GM12892 (cell line): ENCODE measurements at regions not wholly inside any gene's neighbourhood (a gene's known extent, or its start where the extent isn't known, plus 50 kb on each side); places are given as distances from the start of the nearest gene placed in this dataset.

Experiments used
- DNase-seq: peaks from one replicate; pipeline ENCODE4 v3.0.0; 2011; ENCODE audit not compliant: insufficient read length
- FAIRE-seq: peaks from 2 replicates; lab custom pipeline; 2011; peaks lifted over from hg19 to GRCh38; lab: Jason Lieb, UNC
- POLR2A ChIP-seq: IDR thresholded peaks from 2 replicates; pipeline ENCODE4 v1.6.1; 2011; ENCODE audit warnings: low read depth, low read length, control low read depth
- POLR2AphosphoS5 ChIP-seq: IDR thresholded peaks from 2 replicates; pipeline ENCODE4 v1.6.1; 2011; ENCODE audit warnings: low read depth, low read length, control low read depth
- TAF1 ChIP-seq: IDR thresholded peaks from 2 replicates; pipeline ENCODE4 v1.6.1; 2011; ENCODE audit warnings: low read depth, mild to moderate bottlenecking, control low read depth, low read length, borderline replicate concordance

DNA sequence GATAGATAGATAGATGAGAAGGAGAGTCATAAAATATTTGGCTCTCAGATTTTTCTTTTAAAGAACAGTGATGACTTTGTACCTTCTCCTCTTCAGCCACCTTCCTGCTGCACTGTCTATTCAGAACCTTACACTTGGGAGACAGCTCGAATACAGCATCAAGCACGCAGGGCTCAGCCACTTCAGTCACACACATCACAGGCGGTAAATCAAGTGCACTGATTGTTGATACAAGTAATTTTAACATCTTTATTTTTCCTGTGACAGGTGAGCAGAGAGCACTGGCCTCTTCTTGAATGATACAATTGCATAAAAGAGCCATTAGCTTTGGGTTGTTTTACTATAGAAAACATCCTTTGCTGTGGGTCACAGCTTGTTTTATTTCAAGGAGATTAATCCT lies 1118.5 kb upstream of the EYS start:
- DNase-seq = no peak
- FAIRE-seq = no peak
- TF ChIP-seq POLR2AphosphoS5 = no peak
- TF ChIP-seq POLR2A = no peak
- TF ChIP-seq TAF1 = no peak

DNA sequence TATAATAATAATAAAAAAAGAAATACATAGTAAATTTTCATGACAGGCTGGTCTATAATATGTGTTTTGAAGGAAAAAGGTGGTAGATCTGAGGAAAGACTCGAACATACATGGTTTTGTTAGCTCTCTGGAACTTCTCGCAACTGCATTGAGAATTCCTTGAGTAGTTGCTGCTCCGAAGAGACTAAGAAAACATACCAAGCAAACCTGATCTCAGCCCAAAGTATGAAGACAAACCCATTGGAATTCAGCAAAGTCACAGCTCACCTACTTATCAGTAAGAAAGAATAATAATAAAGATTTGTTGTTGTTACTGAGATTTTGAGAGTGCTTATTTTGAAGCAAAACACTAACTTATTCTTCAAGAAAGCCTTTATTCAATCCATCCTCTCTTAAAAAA lies 1107.1 kb upstream of the EYS start:
- FAIRE-seq (no peak), DNase-seq (no peak)
- TF ChIP-seq POLR2A = no peak
- TF ChIP-seq TAF1 = no peak
- TF ChIP-seq POLR2AphosphoS5 = no peak

DNA sequence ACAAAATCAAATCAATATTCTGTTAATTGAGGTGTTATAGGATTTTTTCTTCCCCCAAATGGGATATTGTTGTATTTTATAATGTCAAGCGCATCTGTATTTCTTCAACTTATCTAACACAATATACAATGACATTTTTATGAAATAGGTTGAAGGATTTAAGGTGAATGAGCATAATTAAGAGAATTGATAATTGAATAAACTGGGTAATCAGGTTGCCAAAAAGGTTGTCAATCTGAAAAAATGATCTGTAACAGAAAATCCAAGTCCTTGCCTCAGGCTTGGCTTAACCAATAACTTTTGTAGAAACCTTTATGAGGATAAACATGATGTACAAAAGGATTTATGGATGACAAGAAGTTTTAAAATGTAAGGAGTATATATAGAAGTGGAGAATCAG lies 1101.7 kb upstream of the EYS start:
- DNase-seq (no peak), FAIRE-seq (no peak)
- TF ChIP-seq POLR2A = no peak
- no peak for TF ChIP-seq TAF1
- no peak for TF ChIP-seq POLR2AphosphoS5

GRCh38 chr6:66796987-66797386 lies 1090.0 kb upstream of the EYS start:
- DNase-seq (no peak), FAIRE-seq (no peak)
- TF ChIP-seq POLR2A = no peak
- TF ChIP-seq TAF1 = no peak
- no peak for TF ChIP-seq POLR2AphosphoS5

- FAIRE-seq (no peak), DNase-seq (no peak)
- no peak for TF ChIP-seq POLR2A
- no peak for TF ChIP-seq TAF1
- no peak for TF ChIP-seq POLR2AphosphoS5
Measured at GRCh38 chr6:66788579-66788978, 1081.6 kb upstream of the EYS start.

DNA sequence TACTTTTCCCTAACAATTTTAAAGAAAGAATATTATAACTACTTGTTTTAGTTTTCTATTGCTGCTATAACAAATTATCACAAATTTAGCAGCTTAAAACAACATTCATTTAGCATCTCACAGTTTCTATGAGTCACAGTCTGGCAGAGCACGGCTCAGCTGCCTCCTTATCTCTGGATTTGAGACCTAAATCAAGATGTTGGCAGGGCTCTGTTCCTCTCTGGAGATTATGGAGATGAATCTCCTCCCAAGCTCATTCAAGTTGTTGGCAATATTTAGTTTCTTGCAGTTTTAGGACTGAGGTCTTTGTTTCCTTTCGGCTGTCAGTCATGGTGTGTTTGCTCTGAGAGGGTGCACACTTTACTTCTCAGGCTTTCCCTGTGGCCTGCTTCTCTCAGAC lies 1065.8 kb upstream of the EYS start:
- FAIRE-seq (no peak), DNase-seq (no peak)
- no peak for TF ChIP-seq POLR2AphosphoS5

DNA sequence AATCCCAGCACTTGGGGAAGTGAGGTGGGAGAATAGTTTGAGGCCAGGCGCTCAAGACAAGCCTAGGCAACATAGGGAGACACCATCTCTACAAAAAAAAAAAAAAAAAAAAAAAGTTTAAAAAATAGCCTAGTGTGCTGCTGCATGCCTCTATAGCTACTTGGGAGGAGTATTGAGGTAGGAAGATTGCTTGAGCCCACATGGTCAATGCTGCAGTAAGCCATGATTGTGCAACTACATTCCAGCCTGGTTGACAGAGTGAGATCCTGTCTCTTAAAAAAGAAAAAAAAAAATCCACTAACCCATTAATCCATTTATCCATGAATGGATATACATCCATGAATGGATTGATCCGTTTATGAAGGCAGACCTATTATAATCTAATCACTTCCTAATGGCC lies 1064.6 kb upstream of the EYS start:
- DNase-seq (no peak), FAIRE-seq (no peak)
- TF ChIP-seq POLR2AphosphoS5 = no peak
- no peak for TF ChIP-seq TAF1
- TF ChIP-seq POLR2A = no peak

GRCh38 chr6:66751630-66752029 lies 1044.6 kb upstream of the EYS start:
- DNase-seq = no peak
- TF ChIP-seq TAF1 = no peak
- TF ChIP-seq POLR2AphosphoS5 = no peak
- TF ChIP-seq POLR2A = no peak
- no peak for FAIRE-seq

DNA sequence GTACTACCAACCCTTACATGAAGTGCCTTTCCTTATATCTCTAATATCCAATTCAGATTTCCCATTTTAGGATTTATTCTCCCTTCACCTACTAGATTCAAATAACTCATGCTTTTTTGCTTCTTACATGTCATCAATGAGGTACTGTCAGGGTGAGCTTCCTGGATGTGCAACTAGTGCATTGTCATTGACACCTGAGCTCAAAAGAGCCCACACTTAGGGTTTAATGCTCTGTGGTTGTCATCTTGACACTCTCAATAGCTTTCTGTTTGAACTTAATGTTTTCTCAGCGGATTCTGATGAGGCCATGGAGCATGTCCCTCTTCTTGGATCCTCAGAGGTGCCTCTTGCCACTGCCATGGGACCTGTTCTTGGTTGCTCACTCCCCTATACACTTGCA lies 1033.3 kb upstream of the EYS start:
- DNase-seq (no peak), FAIRE-seq (no peak)

DNA sequence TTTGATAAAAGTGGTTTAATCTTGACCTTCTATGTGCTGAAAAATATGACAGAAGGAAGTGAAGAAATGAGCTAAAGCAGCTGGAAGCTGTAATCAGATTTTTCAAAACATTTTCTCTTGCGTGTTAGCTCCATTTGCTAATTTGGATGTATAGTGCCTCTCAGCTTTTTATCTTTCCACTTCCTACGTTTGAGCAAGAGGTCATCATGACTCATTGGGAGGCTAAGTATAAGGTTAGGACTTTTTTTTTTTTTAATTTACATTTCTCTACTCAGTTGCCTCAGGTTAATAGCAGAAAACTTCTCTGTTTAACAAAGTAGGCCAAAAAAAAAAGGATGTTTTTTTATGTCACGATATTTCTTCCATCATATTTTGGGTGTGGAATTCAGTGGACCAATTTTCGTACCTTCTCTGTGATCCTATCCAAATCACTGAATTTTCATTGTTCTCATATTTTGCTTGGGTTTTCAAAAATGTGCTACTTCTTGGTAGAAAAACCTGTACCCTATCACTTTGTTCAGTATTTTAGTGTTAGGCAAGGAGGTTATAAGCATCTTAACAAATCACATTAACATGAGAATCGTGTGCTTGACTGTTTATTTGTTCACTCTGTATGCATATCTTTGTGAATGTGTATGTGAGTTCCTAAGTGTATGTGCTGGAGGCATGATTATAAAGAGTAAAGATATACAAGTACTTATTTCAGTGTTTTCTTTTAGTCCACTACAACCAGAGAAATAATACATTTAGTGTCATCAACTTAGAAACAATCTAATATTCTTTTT lies 1028.3 kb upstream of the EYS start:
- no peak for FAIRE-seq
- no peak for DNase-seq
- TF ChIP-seq TAF1 (no peak), POLR2AphosphoS5 (no peak), POLR2A (no peak)

More for the DNA sequence above, 1033.3 kb upstream of the EYS start:
- no peak for TF ChIP-seq TAF1
- TF ChIP-seq POLR2A = no peak
- no peak for TF ChIP-seq POLR2AphosphoS5

DNA sequence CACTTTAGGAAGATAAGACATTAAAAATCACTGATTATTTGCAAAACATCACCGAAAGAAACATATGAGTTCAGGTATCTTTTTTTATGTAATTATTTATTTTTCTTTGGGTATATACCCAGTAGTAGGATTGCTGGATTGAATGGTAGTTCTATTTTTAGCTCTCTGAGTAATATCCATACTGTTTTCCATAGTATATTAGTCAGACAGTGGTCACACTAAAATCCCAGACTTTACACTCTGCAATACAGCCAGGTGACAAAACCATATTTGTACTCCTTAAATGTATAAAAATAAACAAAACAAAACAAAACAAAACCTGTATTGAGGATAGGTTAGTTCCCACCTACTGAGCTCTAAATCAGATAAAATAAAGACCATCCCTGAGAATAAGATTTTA lies 1024.3 kb upstream of the EYS start:
- FAIRE-seq (no peak), DNase-seq (no peak)
- no peak for TF ChIP-seq POLR2AphosphoS5
- no peak for TF ChIP-seq TAF1
- no peak for TF ChIP-seq POLR2A

- DNase-seq (no peak), FAIRE-seq (no peak)
- TF ChIP-seq TAF1 = no peak
- no peak for TF ChIP-seq POLR2A
- no peak for TF ChIP-seq POLR2AphosphoS5
Measured at GRCh38 chr6:66725670-66726069, 1018.6 kb upstream of the EYS start.

GRCh38 chr6:66717801-66718200 lies 1010.8 kb upstream of the EYS start:
- DNase-seq (no peak), FAIRE-seq (no peak)
- no peak for TF ChIP-seq POLR2A
- TF ChIP-seq TAF1 = no peak
- no peak for TF ChIP-seq POLR2AphosphoS5
